Mesenchymal stem cell (in vitro differentiated cells and primary cell): ENCODE measurements at regions not wholly inside any gene's neighbourhood (a gene's known extent, or its start where the extent isn't known, plus 50 kb on each side); places are given as distances from the start of the nearest gene placed in this dataset.

ENCODE experiments used
- DNase-seq: peaks from one replicate; pipeline ENCODE4 v3.0.0-alpha.2; 2013
- H2AFZ ChIP-seq: one replicate; pipeline ENCODE4 v1.6.1; 2013; ENCODE audit warnings: low read depth, mild to moderate bottlenecking, control low read depth, inconsistent platforms, low read length, moderate library complexity
- H2AK5ac ChIP-seq: 2 replicates; pipeline ENCODE4 v1.6.1; 2013; ENCODE audit warnings: low read length, moderate library complexity, mild to moderate bottlenecking, inconsistent platforms; ENCODE audit not compliant: severe bottlenecking
- H2BK120ac ChIP-seq: one replicate; pipeline ENCODE4 v1.6.1; 2013; ENCODE audit warnings: low read depth, mild to moderate bottlenecking, inconsistent platforms, low read length, moderate library complexity
- H2BK12ac ChIP-seq, 2 experiments: one replicate each; pipeline ENCODE4 v1.6.1; 2013; ENCODE audit warnings: inconsistent platforms in 2 of 2, low read length in 2 of 2, mild to moderate bottlenecking in 2 of 2, moderate library complexity in 2 of 2, control low read depth in 1 of 2
- H2BK15ac ChIP-seq: one replicate; pipeline ENCODE4 v1.6.1; 2013; ENCODE audit warnings: mild to moderate bottlenecking, low read depth, inconsistent platforms; ENCODE audit not compliant: poor library complexity, severe bottlenecking
- H2BK5ac ChIP-seq: 2 replicates; pipeline ENCODE4 v1.6.1; 2013; ENCODE audit warnings: low read depth, mild to moderate bottlenecking, low read length, control low read depth, inconsistent platforms; ENCODE audit not compliant: poor library complexity, severe bottlenecking
- H3K14ac ChIP-seq, 2 experiments: one replicate each; pipeline ENCODE4 v1.6.1; 2013; ENCODE audit warnings: inconsistent platforms in 2 of 2, low read length in 2 of 2, control low read depth in 1 of 2, mild to moderate bottlenecking in 1 of 2, moderate library complexity in 1 of 2
- H3K18ac ChIP-seq, 2 experiments: one replicate each; pipeline ENCODE4 v1.6.1; 2013; ENCODE audit warnings: inconsistent platforms in 2 of 2, low read length in 2 of 2, control low read depth in 1 of 2, low read depth in 1 of 2, mild to moderate bottlenecking in 1 of 2
- H3K23ac ChIP-seq, 2 experiments: one replicate each; pipeline ENCODE4 v1.6.1; 2013; ENCODE audit warnings: inconsistent platforms in 2 of 2, low read length in 2 of 2, mild to moderate bottlenecking in 2 of 2, moderate library complexity in 2 of 2, control low read depth in 1 of 2
- H3K27ac ChIP-seq: 2 replicates; pipeline ENCODE4 v1.5.1; 2013; ENCODE audit warnings: mild to moderate bottlenecking, moderate library complexity, low read length, control low read depth, inconsistent platforms; ENCODE audit not compliant: poor library complexity, severe bottlenecking
- H3K27me3 ChIP-seq, 2 experiments: 2 replicates each; pipeline versions ENCODE4 v1.6.1 to v1.7.0; 2013; ENCODE audit warnings: low read length in 2 of 2, mild to moderate bottlenecking in 2 of 2, moderate library complexity in 2 of 2, control low read depth in 1 of 2, inconsistent platforms in 1 of 2; ENCODE audit not compliant: control insufficient read depth in 1 of 2, insufficient read depth in 1 of 2
- H3K36me3 ChIP-seq, 2 experiments: 2 replicates each; pipeline versions ENCODE4 v1.6.1 to v1.7.0; 2013; ENCODE audit warnings: low read length in 2 of 2, control low read depth in 1 of 2, inconsistent platforms in 1 of 2, low read depth in 1 of 2, mild to moderate bottlenecking in 1 of 2; ENCODE audit not compliant: insufficient read depth in 2 of 2, control insufficient read depth in 1 of 2
- H3K4ac ChIP-seq, 2 experiments: one replicate each; pipeline ENCODE4 v1.6.1; 2013; ENCODE audit warnings: inconsistent platforms in 2 of 2, low read length in 2 of 2, mild to moderate bottlenecking in 2 of 2, moderate library complexity in 2 of 2, control low read depth in 1 of 2, low read depth in 1 of 2
- H3K4me1 ChIP-seq: 2 replicates; pipeline ENCODE4 v1.6.1; 2013; ENCODE audit warnings: low read depth, low read length, control low read depth; ENCODE audit not compliant: control insufficient read depth, insufficient read depth
- H3K4me2 ChIP-seq: 2 replicates; pipeline ENCODE4 v1.6.1; 2013; ENCODE audit warnings: low read length, mild to moderate bottlenecking, inconsistent platforms; ENCODE audit not compliant: poor library complexity, severe bottlenecking
- H3K4me3 ChIP-seq, 2 experiments: 2 replicates each; pipeline versions ENCODE4 v1.5.1 to v1.7.0; 2013; ENCODE audit warnings: low read length in 2 of 2, mild to moderate bottlenecking in 2 of 2, control low read depth in 1 of 2, low read depth in 1 of 2; ENCODE audit not compliant: insufficient read depth in 1 of 2
- H3K79me1 ChIP-seq: replicated peaks from 2 replicates; pipeline ENCODE4 v1.6.1; 2013; ENCODE audit warnings: mild to moderate bottlenecking, control low read depth, low read length, inconsistent platforms; ENCODE audit not compliant: poor library complexity, severe bottlenecking
- H3K9ac ChIP-seq: 2 replicates; pipeline ENCODE4 v1.7.0; 2013; ENCODE audit warnings: mild to moderate bottlenecking, low read length, moderate library complexity
- H3K9me3 ChIP-seq: 2 replicates; pipeline ENCODE4 v1.7.0; 2013; ENCODE audit warnings: mild to moderate bottlenecking, low read length; ENCODE audit not compliant: control insufficient read depth
- H4K8ac ChIP-seq: one replicate; pipeline ENCODE4 v1.6.1; 2013; ENCODE audit warnings: inconsistent platforms, mild to moderate bottlenecking, low read length, moderate library complexity
- H4K91ac ChIP-seq: one replicate; pipeline ENCODE4 v1.6.1; 2013; ENCODE audit warnings: mild to moderate bottlenecking, low read length, inconsistent platforms
- WGBS: methylation state at CpG from one replicate; pipeline ENCODE4 v1.1.7; 2013; ENCODE audit warnings: mixed read lengths; 5-methylcytosine and 5-hydroxymethylcytosine counted together

DNA sequence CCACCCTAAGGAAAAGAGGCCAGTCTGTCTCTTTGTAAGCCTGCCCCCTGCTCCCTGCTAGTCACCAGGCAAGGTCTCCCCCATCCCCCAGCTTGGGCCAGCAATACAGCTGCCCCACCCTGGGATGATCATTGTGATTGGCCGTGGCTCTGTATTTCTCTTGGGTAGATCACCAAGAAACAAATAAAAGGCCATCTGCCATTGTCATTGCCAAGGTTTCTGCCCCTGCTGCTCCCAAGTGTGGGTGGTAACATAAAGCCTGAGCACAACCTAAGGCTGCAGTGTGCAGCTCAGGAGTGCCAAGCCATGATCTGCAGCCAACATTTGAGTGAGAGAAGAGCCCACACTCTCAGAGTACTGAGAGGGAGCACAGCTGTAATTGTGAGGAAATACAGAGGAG lies 241.0 kb upstream of the POF1B start:
- H3K9me3 ChIP-seq, result no peaks in the 10 kb centered on the region
- no peaks in the 10 kb centered on the region for H3K4me1 ChIP-seq
- H3K79me1 ChIP-seq, result no peaks in the 10 kb centered on the region
- H3K4me2 ChIP-seq, result no peak overlapping the region
- no peaks in the 10 kb centered on the region for H3K36me3 ChIP-seq
- no peak overlapping the region for H4K8ac ChIP-seq
- no peak overlapping the region for H2BK12ac ChIP-seq
- no peak overlapping the region for H3K4me3 ChIP-seq
- no peak overlapping the region for H2BK120ac ChIP-seq
- no peak overlapping the region for H3K23ac ChIP-seq
- H3K27ac ChIP-seq, result no peak overlapping the region
- H2BK15ac ChIP-seq, result no peak overlapping the region
- H2AFZ ChIP-seq, result no peak overlapping the region
- no peak for DNase-seq
- H2AK5ac ChIP-seq, result no peak overlapping the region
- H3K27me3 ChIP-seq, result no peaks in the 10 kb centered on the region
- H2BK5ac ChIP-seq, result no peak overlapping the region
- no peak overlapping the region for H3K14ac ChIP-seq
- H3K9ac ChIP-seq, result no peak overlapping the region
- no peak overlapping the region for H4K91ac ChIP-seq
- no peak overlapping the region for H3K18ac ChIP-seq
- WGBS, result 65% methylated on average over 1 of the region's 1 CpG
- H3K4ac ChIP-seq, result no peak overlapping the region

DNA sequence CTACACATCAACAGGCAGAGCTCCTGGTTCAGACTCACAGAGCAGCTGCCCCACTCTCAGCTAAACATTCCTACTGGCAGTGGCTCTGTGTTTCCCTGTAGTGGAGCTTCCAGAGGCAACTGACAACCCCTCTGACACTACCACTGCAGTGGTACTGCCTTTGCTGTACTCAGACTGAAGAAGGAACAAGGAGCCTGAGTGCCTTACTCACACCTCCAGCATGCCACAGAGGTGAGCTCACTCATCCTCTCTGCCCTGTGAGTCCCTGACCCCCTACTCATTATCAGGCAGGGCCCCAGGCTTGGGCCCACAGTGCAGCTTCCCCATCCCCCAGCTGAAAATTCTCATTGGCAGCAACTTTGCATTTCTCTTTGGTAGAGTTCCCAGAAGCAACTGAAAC lies 240.5 kb upstream of the POF1B start:
- H3K23ac ChIP-seq, result no peak overlapping the region
- no peak overlapping the region for H4K91ac ChIP-seq
- H2BK15ac ChIP-seq, result no peak overlapping the region
- H4K8ac ChIP-seq, result no peak overlapping the region
- H2AFZ ChIP-seq, result no peak overlapping the region
- no peak overlapping the region for H3K4ac ChIP-seq
- H3K9me3 ChIP-seq, result no peaks in the 10 kb centered on the region
- no peaks in the 10 kb centered on the region for H3K79me1 ChIP-seq
- H2BK5ac ChIP-seq, result no peak overlapping the region
- no peak for DNase-seq
- no peak overlapping the region for H3K18ac ChIP-seq
- no peak overlapping the region for H3K27ac ChIP-seq
- H3K4me1 ChIP-seq, result no peaks in the 10 kb centered on the region
- H3K27me3 ChIP-seq, result no peaks in the 10 kb centered on the region
- no peak overlapping the region for H2AK5ac ChIP-seq
- H3K4me3 ChIP-seq, result no peak overlapping the region
- H3K4me2 ChIP-seq, result no peak overlapping the region
- no peak overlapping the region for H2BK12ac ChIP-seq
- no peaks in the 10 kb centered on the region for H3K36me3 ChIP-seq
- H2BK120ac ChIP-seq, result no peak overlapping the region
- no peak overlapping the region for H3K14ac ChIP-seq
- no peak overlapping the region for H3K9ac ChIP-seq

DNA sequence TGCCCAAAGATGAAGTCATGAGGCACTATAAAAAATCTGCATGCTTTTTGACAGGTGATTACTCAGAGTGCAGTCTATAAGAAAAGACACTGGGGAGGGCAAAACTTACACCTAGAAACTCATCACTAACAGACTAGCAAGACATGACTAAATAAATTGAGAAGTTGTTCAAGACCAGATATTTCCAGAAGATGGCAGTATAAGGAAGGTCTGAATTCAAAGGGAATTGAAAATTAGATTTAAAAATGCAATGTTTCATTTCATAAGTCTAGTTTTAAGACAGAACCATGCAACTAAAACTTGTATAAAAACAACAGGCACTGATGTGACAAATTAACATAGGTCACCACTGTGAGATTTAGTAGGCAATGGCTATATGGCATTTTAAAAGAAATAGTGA lies 232.5 kb upstream of the POF1B start:
- Histone ChIP-seq H3K18ac (no peak overlapping the region), H2BK12ac (no peak overlapping the region), H3K9me3 (no peaks in the 10 kb centered on the region), H3K4me1 (no peaks in the 10 kb centered on the region), H3K4me2 (no peak overlapping the region), H3K14ac (no peak overlapping the region), H3K4ac (no peak overlapping the region), H3K27me3 (no peaks in the 10 kb centered on the region), H3K27ac (no peak overlapping the region), H4K8ac (no peak overlapping the region), H2AFZ (no peak overlapping the region), H3K9ac (no peak overlapping the region), H2BK5ac (no peak overlapping the region), H3K36me3 (no peaks in the 10 kb centered on the region), H3K79me1 (no peaks in the 10 kb centered on the region), H3K4me3 (no peak overlapping the region), H2BK120ac (no peak overlapping the region), H2BK15ac (no peak overlapping the region), H2AK5ac (no peak overlapping the region), H3K23ac (no peak overlapping the region), H4K91ac (no peak overlapping the region)
- peak; percentile 2 for DNase-seq

DNA sequence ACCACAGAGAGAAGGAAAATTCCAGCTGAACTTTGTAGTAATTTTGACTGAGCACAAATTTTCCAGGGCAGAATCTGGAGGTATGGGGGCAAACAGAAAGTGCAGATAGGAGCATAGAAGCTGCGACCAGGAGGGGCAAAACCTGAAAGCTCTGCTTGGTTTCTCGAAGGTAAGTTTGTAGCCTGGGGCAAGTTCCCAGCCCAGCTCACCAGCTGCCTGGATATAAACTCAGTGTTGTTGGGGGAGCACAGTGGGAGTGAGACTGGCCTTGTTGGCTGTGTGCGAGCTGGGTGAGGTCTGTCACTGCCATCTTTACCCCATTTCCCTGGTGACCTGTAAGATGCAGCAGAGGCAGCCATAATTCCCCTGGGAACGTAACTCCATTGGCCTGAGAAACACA lies 213.5 kb upstream of the POF1B start:
- no peak overlapping the region for H3K4me2 ChIP-seq
- no peak overlapping the region for H3K4ac ChIP-seq
- no peak overlapping the region for H4K8ac ChIP-seq
- H4K91ac ChIP-seq, result no peak overlapping the region
- no peak overlapping the region for H3K9ac ChIP-seq
- H2BK120ac ChIP-seq, result no peak overlapping the region
- H3K23ac ChIP-seq, result no peak overlapping the region
- no peaks in the 10 kb centered on the region for H3K27me3 ChIP-seq
- no peak overlapping the region for H3K14ac ChIP-seq
- H3K79me1 ChIP-seq, result no peaks in the 10 kb centered on the region
- no peak overlapping the region for H2BK12ac ChIP-seq
- 73% methylated on average over 4 of the region's 4 CpGs for WGBS
- no peak overlapping the region for H3K18ac ChIP-seq
- H2BK5ac ChIP-seq, result no peak overlapping the region
- no peak overlapping the region for H2BK15ac ChIP-seq
- no peak overlapping the region for H2AFZ ChIP-seq
- no peak overlapping the region for H3K4me3 ChIP-seq
- no peaks in the 10 kb centered on the region for H3K36me3 ChIP-seq
- DNase-seq, result no peak
- H3K9me3 ChIP-seq, result no peaks in the 10 kb centered on the region
- no peaks in the 10 kb centered on the region for H3K4me1 ChIP-seq
- no peak overlapping the region for H2AK5ac ChIP-seq
- H3K27ac ChIP-seq, result no peak overlapping the region
